ENCODE measurements at regions not wholly inside any gene's neighbourhood (a gene's known extent, or its start where the extent isn't known, plus 50 kb on each side); places are given as distances from the start of the nearest gene placed in this dataset.

GRCh38 chr1:116278541-116278866 is 94.5 kb upstream of the ATP1A1 start (continued):
- TF ChIP-seq FOXO4 (CRISPR knock-in tag; IDR thresholded peaks at IDR 0.05) (no peak), ATF3 (IDR thresholded peaks at IDR 0.05) (peak; percentile 3; the same call in 1 of the 2 replicates), ATF3 (CRISPR knock-in tag; conservative IDR thresholded peaks at IDR 0.05) (no peak), ATF2 (CRISPR knock-in tag; IDR thresholded peaks at IDR 0.05) (no peak), L3MBTL2 (IDR thresholded peaks at IDR 0.05) (peak; percentile 57; the same call in 1 of the 2 replicates), ZBTB40 (IDR thresholded peaks at IDR 0.05) (no peak), ZBTB40 (CRISPR knock-in tag; IDR thresholded peaks at IDR 0.05) (no peak), LCOR (CRISPR knock-in tag; IDR thresholded peaks at IDR 0.05) (no peak), ZNF143 (CRISPR knock-in tag; IDR thresholded peaks at IDR 0.05) (no peak), ILK (tag; IDR thresholded peaks at IDR 0.05; ENCODE audit: borderline replicate concordance, low read depth) (no peak), PKNOX1 (IDR thresholded peaks at IDR 0.05) (0 out of 2 replicates have a peak, but pooled peaks have one; percentile 1), CCNT2 (IDR thresholded peaks at IDR 0.05; ENCODE audit: borderline replicate concordance, extremely low read depth, insufficient read length, low read depth, low read length) (no peak), RB1 (IDR thresholded peaks at IDR 0.05; ENCODE audit: low read depth) (no peak)

All from K562 (cell line).